Activated gamma-delta T cell (primary cell): ENCODE measurements at regions not wholly inside any gene's neighbourhood (a gene's known extent, or its start where the extent isn't known, plus 50 kb on each side); places are given as distances from the start of the nearest gene placed in this dataset.
"Not testable (repeated sequence)": the region's sequence is repeated elsewhere in the genome, so short reads cannot be mapped to it uniquely, and the experiment has no call there.

Experiments used
- DNase-seq: peaks from one replicate; lab custom pipeline; 2025; lab: John Stamatoyannopoulos, UW

DNA sequence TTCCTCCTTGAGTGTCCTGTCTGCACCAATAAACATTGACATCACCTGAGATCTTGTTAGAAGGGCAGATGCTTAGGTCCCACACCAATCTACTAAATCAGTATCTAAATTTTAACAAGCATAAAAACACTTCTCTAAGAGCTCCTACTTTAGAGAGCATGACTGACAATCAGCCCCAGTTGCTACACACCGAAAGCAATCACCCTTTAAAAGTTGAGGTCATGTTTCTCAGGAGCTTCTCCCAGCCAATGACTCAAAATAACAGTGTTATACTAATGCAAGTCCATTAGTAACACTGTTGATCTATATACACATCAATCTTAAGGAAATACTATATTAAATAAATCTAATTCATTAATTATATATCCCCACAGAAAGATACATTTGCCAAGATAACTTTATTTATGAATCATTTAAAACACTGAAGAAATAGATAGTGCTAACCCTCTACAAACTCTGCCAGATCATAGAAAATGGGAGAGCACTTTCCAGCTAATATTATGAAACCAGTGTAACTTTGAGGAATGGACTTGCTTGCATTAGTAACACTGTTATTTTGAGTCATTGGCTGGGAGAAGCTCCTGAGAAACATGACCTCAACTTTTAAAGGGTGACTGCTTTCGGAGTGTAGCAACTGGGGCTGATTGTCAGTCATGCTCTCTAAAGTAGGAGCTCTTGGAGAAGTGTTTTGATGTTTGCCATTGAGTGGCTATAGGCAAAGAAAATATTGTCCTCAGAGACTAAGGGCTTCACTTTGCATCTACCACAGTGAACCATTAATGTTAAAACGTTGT lies 109.8 kb upstream of the HDX start:
- DNase-seq = no peak

DNA sequence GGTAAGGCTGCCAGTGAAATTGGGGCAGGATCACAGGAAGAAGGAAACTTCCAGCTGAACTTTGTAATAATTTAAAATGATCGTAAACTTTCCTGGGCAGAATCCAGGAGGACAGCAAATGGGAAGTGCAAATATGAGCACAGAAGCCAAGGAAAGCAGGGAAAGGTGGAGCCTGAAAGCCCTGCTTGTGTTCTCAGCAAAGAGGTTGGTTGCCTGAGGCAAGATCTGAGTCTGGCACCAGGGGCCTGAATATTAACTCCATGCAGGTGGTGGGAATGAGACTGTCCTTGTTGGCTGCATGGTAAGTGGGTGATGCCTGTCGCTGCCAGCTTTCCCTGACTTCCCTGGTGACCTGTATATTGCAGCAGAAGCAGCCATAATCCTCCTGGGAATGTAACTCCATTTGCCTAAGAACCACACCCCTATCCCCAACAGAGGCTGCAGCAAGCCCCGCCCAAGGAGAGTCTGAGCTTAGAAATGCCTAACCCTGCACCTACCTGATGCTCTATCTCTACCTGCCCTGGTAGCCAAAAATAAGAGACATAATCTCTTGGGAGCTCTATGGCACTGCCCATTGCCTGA lies 132.0 kb upstream of the HDX start:
- DNase-seq = no peak

- no peak for DNase-seq
These were observed 163.8 kb upstream of the HDX start for GRCh38 chrX:84666086-84666485.

GRCh38 chrX:84690228-84690627 lies 188.0 kb upstream of the HDX start:
- DNase-seq = no peak

- no peak for DNase-seq
These were observed 207.7 kb upstream of the HDX start for GRCh38 chrX:84709987-84710386.

GRCh38 chrX:84710611-84711010 lies 208.4 kb upstream of the HDX start:
- no peak for DNase-seq

GRCh38 chrX:84712621-84713020 lies 210.4 kb upstream of the HDX start:
- no peak for DNase-seq

DNA sequence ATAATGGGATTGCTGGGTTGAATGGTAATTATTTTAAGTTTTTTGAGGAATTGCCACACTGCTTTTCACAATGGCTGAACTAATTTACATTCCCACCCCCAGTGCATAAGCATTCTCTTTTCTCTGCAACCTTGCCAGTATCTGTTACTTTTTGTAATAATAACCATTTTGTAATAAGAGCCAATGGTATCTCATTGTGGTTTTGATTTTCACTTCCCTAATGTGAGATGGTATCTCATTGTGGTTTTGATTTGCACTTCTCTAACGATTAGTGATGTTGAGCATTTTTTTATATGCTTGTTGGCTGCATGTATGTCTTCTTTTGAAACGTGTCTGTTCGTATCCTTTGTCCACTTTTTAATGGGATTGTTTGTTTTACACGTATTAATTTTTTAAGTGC lies 213.1 kb upstream of the HDX start:
- DNase-seq = no peak

- no peak for DNase-seq
These were observed 215.1 kb upstream of the HDX start for GRCh38 chrX:84717343-84717742.

DNA sequence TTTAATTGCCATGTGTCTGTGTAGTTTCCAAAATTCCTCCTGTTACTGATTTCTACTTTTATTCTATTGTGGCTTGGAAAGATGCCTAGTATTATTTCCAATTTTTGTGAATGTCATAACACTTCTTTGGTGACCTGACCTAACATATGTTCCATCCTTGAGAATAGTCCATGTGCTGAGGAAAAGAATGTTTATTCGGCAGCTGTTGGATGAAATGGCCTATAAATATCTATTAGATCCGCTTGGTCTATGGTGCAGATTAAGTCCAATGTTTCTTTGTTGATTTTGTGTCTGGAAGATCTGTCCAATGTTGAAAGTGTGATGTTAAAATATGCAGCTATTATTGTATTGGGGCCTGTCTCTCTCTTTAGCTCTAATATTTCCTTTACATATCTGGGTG lies 219.2 kb upstream of the HDX start:
- no peak for DNase-seq

DNA sequence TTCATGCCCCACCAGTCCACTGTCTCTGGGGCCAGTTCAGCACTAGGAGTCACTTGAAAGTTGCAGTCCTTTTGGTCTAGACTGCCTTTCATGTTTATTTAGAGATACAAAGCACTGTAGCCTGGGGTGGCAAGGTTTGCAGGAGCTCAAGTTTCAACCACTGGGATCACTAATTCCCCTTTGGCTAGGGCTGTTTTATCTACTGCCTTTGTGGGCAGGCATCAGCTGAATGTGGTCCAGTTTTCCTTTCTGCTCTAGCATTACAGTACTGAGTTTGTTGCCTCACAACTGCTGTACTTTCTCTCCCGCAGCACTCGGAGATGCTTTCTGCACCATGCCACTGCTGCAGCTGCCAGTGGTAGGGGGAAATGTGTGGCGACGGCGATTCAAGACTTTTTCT lies 222.3 kb upstream of the HDX start:
- no peak for DNase-seq

DNA sequence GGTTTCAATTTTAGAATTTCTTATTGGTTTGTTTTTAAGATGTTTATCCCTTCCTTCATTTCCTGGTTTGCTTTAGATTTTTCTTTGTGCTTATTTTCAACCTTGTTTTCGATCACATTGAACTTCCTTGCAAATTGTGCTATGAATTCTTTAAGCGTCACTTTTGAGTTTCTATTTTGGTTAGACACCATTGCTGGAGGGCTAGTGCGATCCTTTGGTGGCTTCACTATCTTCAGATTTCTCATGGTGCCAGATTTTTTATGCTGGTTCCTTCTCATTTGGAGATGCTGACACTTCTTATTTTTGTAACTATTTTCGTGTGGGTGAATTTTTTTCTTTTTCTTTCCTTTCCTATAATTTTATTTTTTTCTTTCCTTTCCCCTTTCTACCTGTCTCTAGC lies 227.2 kb upstream of the HDX start:
- no peak for DNase-seq

DNA sequence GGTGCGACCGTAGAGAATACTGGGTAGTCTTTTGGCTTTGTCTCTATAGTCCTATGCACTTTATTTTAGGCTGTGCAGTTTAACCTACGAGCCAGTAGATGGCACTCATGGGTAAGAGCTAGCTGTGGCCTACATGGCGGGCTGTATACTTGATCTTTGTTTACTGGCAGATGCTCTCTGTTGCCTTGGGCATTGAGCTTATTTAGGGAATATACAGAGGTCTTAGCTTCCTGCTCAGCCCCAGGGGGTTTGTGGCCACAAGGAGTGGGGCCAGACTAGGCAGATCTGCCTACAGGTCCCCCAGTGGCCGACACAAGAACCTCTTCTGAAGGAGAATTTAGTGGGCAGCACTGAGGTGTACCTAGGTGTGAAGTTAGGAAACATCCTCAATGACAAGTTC lies 227.6 kb upstream of the HDX start:
- no peak for DNase-seq

- no peak for DNase-seq
These were observed 232.8 kb upstream of the HDX start for GRCh38 chrX:84735025-84735424.

DNA sequence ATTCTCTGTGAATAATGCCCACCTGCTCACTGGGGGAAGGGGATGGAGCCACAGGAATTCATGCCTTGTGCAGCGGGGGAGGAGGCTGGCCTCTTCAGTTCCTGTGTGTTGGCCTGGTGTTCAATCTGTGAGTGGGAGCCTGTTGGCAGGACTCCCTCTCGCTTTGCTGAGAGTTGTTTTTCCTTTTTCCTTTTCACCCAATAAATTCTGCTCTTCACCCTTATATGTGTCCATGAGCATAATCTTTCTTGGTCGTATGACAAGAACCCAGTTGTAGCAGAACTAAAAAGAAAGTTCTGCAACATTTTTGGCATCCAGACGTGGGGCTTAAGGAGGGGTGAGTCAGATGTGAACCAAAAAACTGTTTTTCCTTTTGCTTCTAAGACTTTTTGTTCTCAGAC lies 235.2 kb upstream of the HDX start:
- no peak for DNase-seq

GRCh38 chrX:84747516-84747915 lies 245.3 kb upstream of the HDX start:
- no peak for DNase-seq

GRCh38 chrX:84748965-84749656 lies 246.9 kb upstream of the HDX start:
- DNase-seq = no peak

GRCh38 chrX:84760560-84760959 lies 243.1 kb upstream of the APOOL start:
- DNase-seq = no peak

- no peak for DNase-seq
These were observed 207.4 kb upstream of the APOOL start for GRCh38 chrX:84796321-84796720.

GRCh38 chrX:84830836-84831235 lies 172.8 kb upstream of the APOOL start:
- DNase-seq = no peak

- DNase-seq = not testable (repeated sequence)
These were observed 157.1 kb upstream of the APOOL start for GRCh38 chrX:84846541-84846940.

DNA sequence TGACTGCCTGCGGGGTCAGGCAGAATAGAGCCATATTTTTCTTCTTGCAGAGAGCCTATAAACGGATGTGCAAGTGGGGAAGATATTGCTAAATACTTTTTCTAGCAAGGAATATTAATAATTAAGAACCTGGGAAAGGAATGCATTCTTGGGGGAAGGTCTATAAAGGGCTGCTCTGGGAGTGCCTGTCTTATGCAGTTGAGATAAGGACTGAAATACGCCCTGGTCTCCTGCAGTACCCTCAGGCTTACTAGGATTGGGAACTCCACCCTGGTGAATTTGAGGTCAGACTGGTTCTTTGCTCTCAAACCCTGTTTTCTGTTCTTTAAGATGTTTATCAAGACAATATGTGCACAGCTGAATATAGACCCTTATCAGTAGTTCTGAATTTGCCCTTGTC lies 152.5 kb upstream of the APOOL start:
- DNase-seq = not testable (repeated sequence)

GRCh38 chrX:84856791-84857190 lies 146.9 kb upstream of the APOOL start:
- peak; percentile 14 for DNase-seq
